Duodenal mucosa (tissue), 2 donors: ENCODE measurements at regions not wholly inside any gene's neighbourhood (a gene's known extent, or its start where the extent isn't known, plus 50 kb on each side); places are given as distances from the start of the nearest gene placed in this dataset.
"Not testable (repeated sequence)": the region's sequence is repeated elsewhere in the genome, so short reads cannot be mapped to it uniquely, and the experiment has no call there.

ENCODE experiments used
- H3K27ac ChIP-seq: one replicate; pipeline ENCODE4 v1.7.0; 2013; ENCODE audit warnings: low read depth, low read length
- H3K27me3 ChIP-seq, 2 donors: one replicate each; pipeline ENCODE4 v1.7.0; 2013; ENCODE audit warnings: low read length in 2 of 2, control low read depth in 1 of 2; ENCODE audit not compliant: insufficient read depth in 2 of 2, control insufficient read depth in 1 of 2
- H3K36me3 ChIP-seq, 2 donors: one replicate each; pipeline ENCODE4 v1.7.0; 2013; ENCODE audit warnings: low read length in 2 of 2, control low read depth in 1 of 2; ENCODE audit not compliant: insufficient read depth in 2 of 2, control insufficient read depth in 1 of 2
- H3K4me1 ChIP-seq, 2 donors: one replicate each; pipeline ENCODE4 v1.7.0; 2013; ENCODE audit warnings: low read length in 2 of 2, control low read depth in 1 of 2; ENCODE audit not compliant: insufficient read depth in 2 of 2, control insufficient read depth in 1 of 2
- H3K4me3 ChIP-seq, 2 donors: one replicate each; pipeline ENCODE4 v1.7.0; 2013; ENCODE audit warnings: low read length in 2 of 2, low read depth in 1 of 2
- H3K9ac ChIP-seq, 2 donors: one replicate each; pipeline ENCODE4 v1.7.0; 2013; ENCODE audit warnings: low read length in 2 of 2, low read depth in 1 of 2
- H3K9me3 ChIP-seq, 2 donors: one replicate each; pipeline ENCODE4 v1.7.0; 2013; ENCODE audit warnings: low read length in 2 of 2, control low read depth in 1 of 2; ENCODE audit not compliant: control insufficient read depth in 1 of 2

DNA sequence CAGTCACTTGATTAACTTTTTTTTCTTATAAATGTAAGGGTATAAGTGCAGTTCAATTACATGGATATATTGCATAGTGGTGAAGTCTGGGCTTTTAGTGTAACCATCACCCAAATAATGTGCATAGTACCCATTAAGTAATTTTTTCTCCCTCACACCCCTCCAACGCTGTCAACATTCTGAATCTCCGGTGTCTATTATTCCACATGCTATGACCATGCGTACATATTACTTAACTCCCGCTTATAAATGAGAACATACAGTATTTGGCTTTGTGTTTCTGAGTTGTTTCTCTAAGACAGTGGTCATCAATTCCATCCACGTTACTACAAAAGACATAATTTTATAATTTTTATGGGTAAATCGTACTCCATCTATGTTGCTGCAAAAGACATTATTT, 1191.1 kb downstream of the NCAM2 start:
- no peaks in the 10 kb centered on the region for H3K36me3 ChIP-seq
- H3K9me3 ChIP-seq: peaks cover 3 to 7% of the 10 kb centered on the region in 2 donors
- no peak overlapping the region for H3K4me3 ChIP-seq
- H3K27me3 ChIP-seq: no peaks in the 10 kb centered on the region
- no peaks in the 10 kb centered on the region for H3K4me1 ChIP-seq
- H3K9ac ChIP-seq: no peak overlapping the region
- H3K27ac ChIP-seq: no peak overlapping the region

DNA sequence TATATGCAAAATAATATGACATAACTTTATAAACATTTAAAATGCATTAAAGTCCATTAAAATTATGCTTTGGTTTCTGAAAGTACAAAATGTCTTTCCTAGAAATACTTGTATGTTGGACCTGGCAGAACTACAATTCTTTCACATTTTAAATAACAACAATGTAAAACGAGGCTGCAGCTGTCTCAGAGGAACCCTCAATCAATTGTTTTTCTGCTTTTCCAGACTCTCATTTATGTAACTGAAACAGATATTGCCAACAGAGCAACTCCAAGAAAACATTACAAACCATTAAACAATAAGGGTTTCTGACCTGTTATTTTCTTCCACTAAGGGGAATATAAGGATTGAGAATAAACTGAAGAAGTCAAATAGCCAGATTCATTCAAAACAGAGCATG, 1193.4 kb downstream of the NCAM2 start:
- Histone ChIP-seq H3K4me1 (no peaks in the 10 kb centered on the region), H3K9ac (no peak overlapping the region), H3K4me3 (no peak overlapping the region), H3K9me3 (peaks cover 3 to 7% of the 10 kb centered on the region in 2 donors), H3K36me3 (no peaks in the 10 kb centered on the region), H3K27me3 (no peaks in the 10 kb centered on the region), H3K27ac (no peak overlapping the region)

DNA sequence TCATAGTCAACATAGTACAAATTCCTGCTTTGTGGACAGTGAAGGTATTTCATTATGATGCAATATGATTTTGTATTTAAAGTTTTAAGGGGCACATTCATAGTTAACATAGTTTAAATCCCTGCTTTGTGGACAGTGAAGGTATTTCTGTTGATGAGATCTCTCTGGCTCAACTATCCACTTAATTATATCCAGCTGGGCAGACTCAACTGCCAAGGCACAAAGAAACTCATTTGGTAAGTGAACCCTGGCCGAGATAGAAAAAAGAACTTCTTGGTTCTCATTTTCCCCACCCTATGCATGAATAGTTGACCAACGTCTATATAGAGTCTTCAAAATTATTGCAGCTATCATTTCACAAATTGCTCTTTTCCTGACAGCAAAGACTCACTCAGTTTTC, 1194.6 kb downstream of the NCAM2 start:
- Histone ChIP-seq H3K27me3 (no peaks in the 10 kb centered on the region), H3K4me1 (no peaks in the 10 kb centered on the region), H3K9ac (no peak overlapping the region), H3K36me3 (no peaks in the 10 kb centered on the region), H3K27ac (no peak overlapping the region), H3K9me3 (peaks cover 3 to 7% of the 10 kb centered on the region in 2 donors), H3K4me3 (no peak overlapping the region)

DNA sequence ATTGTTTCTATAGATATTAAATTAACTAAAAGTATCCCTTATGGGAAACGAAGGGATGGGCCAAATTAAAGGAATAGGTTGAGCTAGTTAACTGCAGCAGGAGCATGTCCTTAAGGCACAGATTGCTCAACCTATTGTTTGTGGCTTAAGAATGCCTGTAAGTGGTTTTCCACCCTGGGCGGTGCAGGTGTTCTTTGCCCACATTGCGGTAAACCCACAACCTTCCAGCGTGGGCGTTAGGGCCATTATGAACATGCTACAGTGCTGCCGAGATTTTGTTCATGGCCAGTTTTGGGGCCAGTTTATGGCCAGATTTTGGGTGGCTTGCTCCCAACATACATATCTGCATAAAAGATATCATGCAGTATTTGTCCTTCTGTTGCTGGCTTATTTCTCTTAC, 1196.8 kb downstream of the NCAM2 start:
- H3K36me3 ChIP-seq, H3K9me3 ChIP-seq, H3K4me1 ChIP-seq, H3K27ac ChIP-seq, H3K4me3 ChIP-seq, H3K27me3 ChIP-seq, H3K9ac ChIP-seq: not testable (repeated sequence)

DNA sequence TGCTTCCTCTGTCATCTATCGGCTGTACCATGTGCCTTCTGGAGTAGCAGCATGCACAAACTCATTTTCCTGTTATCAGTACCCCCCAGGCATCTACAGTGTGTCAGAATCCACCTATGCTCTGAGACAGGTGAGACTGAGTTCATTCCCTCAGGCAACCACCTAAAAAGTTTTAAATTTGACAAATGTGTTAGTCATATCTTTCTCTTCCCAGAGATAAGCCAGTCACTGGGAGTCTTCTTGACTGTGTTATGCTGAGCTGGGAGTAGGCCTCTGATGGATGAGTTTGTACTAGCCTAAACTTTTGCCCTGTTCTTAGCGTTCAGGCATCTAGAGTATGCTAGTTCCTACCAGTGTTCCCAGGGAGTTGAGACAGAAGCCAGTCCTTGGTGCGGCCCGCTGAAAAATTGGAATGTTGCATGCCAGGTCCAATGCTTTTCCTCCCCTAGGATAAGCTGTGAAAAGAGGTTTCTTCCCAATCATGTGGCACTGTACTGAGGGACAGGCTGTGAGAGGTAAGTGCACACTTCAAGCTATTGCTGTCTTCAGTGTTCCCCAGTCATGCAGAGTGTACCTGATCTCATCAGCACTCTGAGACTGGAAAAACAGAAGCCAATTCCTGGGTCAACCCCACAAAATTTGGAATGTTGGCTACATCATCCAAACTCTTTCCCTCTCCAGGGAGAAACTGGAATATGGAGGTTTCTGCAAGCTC, 1202.3 kb downstream of the NCAM2 start:
- H3K36me3 ChIP-seq: no peaks in the 10 kb centered on the region
- no peak overlapping the region for H3K4me3 ChIP-seq
- H3K27ac ChIP-seq: no peak overlapping the region
- H3K27me3 ChIP-seq: no peaks in the 10 kb centered on the region
- H3K4me1 ChIP-seq: no peaks in the 10 kb centered on the region
- H3K9ac ChIP-seq: no peak overlapping the region
- no peaks in the 10 kb centered on the region for H3K9me3 ChIP-seq

DNA sequence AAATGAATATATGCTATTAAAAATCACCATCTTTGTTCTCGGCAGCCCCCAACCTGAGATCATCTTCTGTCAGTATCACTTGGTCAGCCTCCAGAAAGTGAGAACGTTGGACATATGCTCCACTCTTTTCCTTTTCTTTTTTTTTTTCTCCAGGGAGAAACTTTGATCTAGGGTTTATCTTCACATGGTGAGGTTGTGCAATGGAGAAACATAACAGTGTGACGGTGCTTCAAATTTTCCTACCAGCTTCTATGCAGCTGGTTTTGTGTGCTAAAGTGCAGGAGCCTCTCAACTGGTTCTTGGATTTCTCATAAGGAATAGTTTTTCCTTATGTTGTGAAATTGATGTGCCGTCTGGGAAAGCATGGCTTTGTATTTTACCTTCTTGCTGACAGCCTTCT, 1202.9 kb downstream of the NCAM2 start:
- Histone ChIP-seq H3K27me3 (no peaks in the 10 kb centered on the region), H3K27ac (no peak overlapping the region), H3K4me1 (no peaks in the 10 kb centered on the region), H3K9me3 (no peaks in the 10 kb centered on the region), H3K9ac (no peak overlapping the region), H3K4me3 (no peak overlapping the region), H3K36me3 (no peaks in the 10 kb centered on the region)

DNA sequence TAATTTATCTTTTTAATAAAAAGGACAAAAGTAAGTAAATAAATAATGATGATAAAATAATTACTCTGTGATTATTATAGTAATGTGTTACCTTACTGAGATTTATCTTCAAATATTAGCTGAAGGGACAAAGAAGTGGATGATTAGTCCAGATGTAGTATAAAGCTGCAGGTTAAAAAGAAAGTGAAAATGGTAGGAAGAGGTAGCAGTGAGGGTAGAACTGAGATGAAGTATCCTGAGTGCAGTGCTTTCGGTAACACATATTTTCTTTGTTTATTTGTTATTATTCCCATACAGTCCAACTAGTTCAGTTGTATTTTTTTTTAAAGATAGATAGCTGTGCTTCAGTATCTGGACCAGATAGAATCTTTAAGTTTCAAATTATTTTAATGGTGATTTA, 1203.5 kb downstream of the NCAM2 start:
- Histone ChIP-seq H3K36me3 (no peaks in the 10 kb centered on the region), H3K9me3 (no peaks in the 10 kb centered on the region), H3K9ac (no peak overlapping the region), H3K27me3 (no peaks in the 10 kb centered on the region), H3K4me1 (no peaks in the 10 kb centered on the region), H3K4me3 (no peak overlapping the region), H3K27ac (no peak overlapping the region)

DNA sequence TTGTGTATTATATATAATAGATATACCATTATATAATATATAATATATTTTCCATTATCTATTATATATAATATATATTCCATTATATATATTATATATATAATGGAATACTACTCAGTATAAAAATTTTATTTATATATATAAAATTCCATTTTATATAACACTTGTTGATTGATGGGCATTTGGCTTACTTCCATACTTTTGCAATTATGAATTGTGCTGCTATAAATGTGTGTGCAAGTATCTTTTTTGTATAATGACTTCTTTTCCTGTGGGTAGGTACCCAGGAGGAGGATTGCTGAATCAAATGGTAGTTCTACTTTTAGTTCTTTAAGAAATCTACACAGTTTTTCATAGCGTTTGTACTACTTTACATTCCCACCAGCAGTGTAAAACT, 1211.1 kb downstream of the NCAM2 start:
- Histone ChIP-seq H3K27ac (no peak overlapping the region), H3K27me3 (no peaks in the 10 kb centered on the region), H3K36me3 (no peaks in the 10 kb centered on the region)

DNA sequence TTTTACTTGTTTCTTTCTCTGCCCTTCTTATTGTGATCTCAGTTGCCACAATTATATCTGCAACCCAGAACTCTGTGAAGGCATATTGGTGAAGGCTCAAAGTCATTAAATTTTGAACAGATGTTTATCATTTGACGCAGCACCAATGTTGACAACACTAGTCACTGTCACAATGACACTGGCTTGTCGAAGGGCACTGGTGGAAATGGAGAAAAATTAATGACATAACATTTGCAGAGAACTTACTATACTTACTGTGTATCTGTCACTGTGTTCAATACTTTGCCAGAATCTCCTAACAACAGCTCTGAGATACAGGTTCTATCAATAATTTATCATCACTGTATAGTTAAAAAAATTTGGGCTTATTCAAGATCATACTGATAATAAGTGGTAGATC, 1213.7 kb downstream of the NCAM2 start:
- no peak overlapping the region for H3K9ac ChIP-seq
- no peaks in the 10 kb centered on the region for H3K27me3 ChIP-seq
- H3K9me3 ChIP-seq: peaks cover 0 to 4% of the 10 kb centered on the region in 2 donors
- no peaks in the 10 kb centered on the region for H3K36me3 ChIP-seq
- no peak overlapping the region for H3K27ac ChIP-seq
- no peaks in the 10 kb centered on the region for H3K4me1 ChIP-seq
- no peak overlapping the region for H3K4me3 ChIP-seq

More for the DNA sequence above, 1211.1 kb downstream of the NCAM2 start:
- Histone ChIP-seq H3K4me3 (no peak overlapping the region), H3K9me3 (peaks cover 0 to 4% of the 10 kb centered on the region in 2 donors), H3K9ac (no peak overlapping the region), H3K4me1 (no peaks in the 10 kb centered on the region)

DNA sequence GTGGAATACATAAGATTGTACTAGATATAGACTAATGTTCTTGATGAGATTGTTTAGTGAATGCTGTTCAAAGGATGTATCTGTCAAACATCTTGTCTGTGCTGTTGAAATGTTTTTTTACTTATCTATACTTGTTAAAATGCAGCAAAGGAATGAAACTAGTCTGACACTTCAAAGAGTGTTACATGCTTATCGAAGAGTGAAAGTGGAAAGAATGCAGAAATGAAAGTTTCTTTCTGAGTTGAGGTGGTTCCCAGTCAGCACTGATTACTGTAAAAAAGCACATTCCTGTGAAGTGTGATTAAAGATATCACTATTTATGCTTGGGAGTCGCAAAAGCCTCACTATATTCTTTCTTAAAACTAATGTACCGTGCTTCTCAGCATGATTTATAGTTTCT, 1225.2 kb downstream of the NCAM2 start:
- Histone ChIP-seq H3K27me3 (no peaks in the 10 kb centered on the region), H3K9ac (no peak overlapping the region), H3K36me3 (no peaks in the 10 kb centered on the region), H3K4me3 (no peak overlapping the region), H3K9me3 (no peaks in the 10 kb centered on the region), H3K4me1 (no peaks in the 10 kb centered on the region), H3K27ac (no peak overlapping the region)

DNA sequence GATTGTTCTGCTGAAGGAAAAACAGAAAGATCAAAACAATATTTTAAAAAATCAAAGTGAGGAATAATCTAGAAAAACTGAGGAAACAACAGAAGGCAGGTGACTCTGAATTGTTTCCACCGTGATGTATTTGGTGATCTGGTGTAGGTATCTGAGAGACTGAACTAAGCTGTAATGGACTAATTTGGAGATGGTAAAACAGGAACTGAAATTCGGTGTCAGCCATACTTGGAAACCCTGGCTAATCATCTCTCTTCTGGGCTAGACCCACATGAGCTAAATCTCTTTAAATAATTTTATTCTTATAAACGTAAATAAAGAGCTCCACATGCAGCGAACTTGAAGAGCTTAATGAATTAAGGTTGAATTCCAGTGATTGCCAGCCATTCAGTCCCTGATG, 1226.1 kb downstream of the NCAM2 start:
- H3K4me3 ChIP-seq: no peak overlapping the region
- H3K9me3 ChIP-seq: no peaks in the 10 kb centered on the region
- H3K4me1 ChIP-seq: no peaks in the 10 kb centered on the region

More for the DNA sequence above, 1226.1 kb downstream of the NCAM2 start:
- H3K27ac ChIP-seq: no peak overlapping the region
- no peaks in the 10 kb centered on the region for H3K27me3 ChIP-seq
- H3K9ac ChIP-seq: no peak overlapping the region
- no peaks in the 10 kb centered on the region for H3K36me3 ChIP-seq
